ENCODE measurements at regions not wholly inside any gene's neighbourhood (a gene's known extent, or its start where the extent isn't known, plus 50 kb on each side); places are given as distances from the start of the nearest gene placed in this dataset.

DNA sequence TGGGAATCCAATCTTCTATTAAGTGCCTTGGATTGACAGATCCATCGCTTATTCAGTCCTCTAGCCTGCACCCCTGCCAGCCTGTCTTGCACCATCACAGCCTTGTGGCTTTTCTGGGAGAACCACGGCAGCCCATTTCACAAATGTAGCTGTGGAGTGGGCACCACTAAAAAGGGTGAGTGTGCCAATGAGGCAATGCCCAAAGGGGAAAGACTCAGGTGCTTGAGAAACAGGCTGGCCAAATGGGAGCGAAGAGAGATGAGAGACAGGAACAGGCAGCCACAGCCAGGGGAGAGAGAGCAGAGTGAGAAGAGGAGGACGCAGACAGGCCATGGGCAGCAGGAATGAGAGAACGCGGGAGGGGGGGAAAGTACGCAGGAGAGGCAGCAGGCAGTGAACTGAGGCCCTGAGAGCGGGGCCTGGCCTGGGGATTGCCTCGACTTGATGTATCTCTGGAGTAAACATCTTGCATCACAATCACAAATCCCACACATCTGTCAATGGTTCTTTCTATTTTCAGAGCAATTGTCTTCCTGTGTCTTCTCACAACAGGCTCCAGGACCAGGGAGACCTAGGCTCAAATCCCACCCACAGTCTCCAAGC is 173.1 kb downstream of the SYK start:
- TF ChIP-seq, protein P1, sequence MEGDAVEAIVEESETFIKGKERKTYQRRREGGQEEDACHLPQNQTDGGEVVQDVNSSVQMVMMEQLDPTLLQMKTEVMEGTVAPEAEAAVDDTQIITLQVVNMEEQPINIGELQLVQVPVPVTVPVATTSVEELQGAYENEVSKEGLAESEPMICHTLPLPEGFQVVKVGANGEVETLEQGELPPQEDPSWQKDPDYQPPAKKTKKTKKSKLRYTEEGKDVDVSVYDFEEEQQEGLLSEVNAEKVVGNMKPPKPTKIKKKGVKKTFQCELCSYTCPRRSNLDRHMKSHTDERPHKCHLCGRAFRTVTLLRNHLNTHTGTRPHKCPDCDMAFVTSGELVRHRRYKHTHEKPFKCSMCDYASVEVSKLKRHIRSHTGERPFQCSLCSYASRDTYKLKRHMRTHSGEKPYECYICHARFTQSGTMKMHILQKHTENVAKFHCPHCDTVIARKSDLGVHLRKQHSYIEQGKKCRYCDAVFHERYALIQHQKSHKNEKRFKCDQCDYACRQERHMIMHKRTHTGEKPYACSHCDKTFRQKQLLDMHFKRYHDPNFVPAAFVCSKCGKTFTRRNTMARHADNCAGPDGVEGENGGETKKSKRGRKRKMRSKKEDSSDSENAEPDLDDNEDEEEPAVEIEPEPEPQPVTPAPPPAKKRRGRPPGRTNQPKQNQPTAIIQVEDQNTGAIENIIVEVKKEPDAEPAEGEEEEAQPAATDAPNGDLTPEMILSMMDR (conservative IDR thresholded peaks at IDR 0.05; ENCODE audit: low read depth, low read length), result no peak
- no peak for TF ChIP-seq EZH2 (IDR thresholded peaks at IDR 0.05; ENCODE audit: borderline replicate concordance, low read depth, low read length, poor library complexity, severe bottlenecking)
